HG02970 (cell line): ENCODE measurements at regions not wholly inside any gene's neighbourhood (a gene's known extent, or its start where the extent isn't known, plus 50 kb on each side); places are given as distances from the start of the nearest gene placed in this dataset.
"Not testable (repeated sequence)": the region's sequence is repeated elsewhere in the genome, so short reads cannot be mapped to it uniquely, and the experiment has no call there.

ENCODE experiments used
- ATAC-seq: cut with Tn5 transposase; IDR thresholded peaks from one replicate; pipeline ENCODE4 v1.9.1; 2021; ENCODE audit warnings: mild to moderate bottlenecking, moderate library complexity, moderate number of reproducible peaks; ENCODE audit not compliant: unreplicated experiment, low FRiP score

- no peak for ATAC-seq
Measured at GRCh38 chr4:38327174-38327573, 336.8 kb upstream of the KLF3 start.

GRCh38 chr4:38328989-38329729 lies 334.8 kb upstream of the KLF3 start:
- no peak for ATAC-seq

GRCh38 chr4:38330321-38330720 lies 333.7 kb upstream of the KLF3 start:
- no peak for ATAC-seq

GRCh38 chr4:38330936-38331335 lies 333.1 kb upstream of the KLF3 start:
- no peak for ATAC-seq

GRCh38 chr4:38332699-38333098 lies 331.3 kb upstream of the KLF3 start:
- no peak for ATAC-seq

GRCh38 chr4:38333219-38333618 lies 330.8 kb upstream of the KLF3 start:
- ATAC-seq, result no peak

- ATAC-seq, result no peak
Measured at GRCh38 chr4:38334791-38335190, 329.2 kb upstream of the KLF3 start.

- ATAC-seq, result not testable (repeated sequence)
Measured at GRCh38 chr4:38338939-38339338, 325.1 kb upstream of the KLF3 start.

GRCh38 chr4:38343608-38344007 lies 320.4 kb upstream of the KLF3 start:
- no peak for ATAC-seq

GRCh38 chr4:38344929-38345328 lies 319.1 kb upstream of the KLF3 start:
- no peak for ATAC-seq

GRCh38 chr4:38347251-38347650 lies 316.7 kb upstream of the KLF3 start:
- ATAC-seq, result no peak

- no peak for ATAC-seq
Measured at GRCh38 chr4:38354421-38354820, 309.6 kb upstream of the KLF3 start.

- ATAC-seq, result no peak
Measured at GRCh38 chr4:38354872-38355271, 309.1 kb upstream of the KLF3 start.

GRCh38 chr4:38356686-38357085 lies 307.3 kb upstream of the KLF3 start:
- ATAC-seq, result no peak

GRCh38 chr4:38357546-38357945 lies 306.5 kb upstream of the KLF3 start:
- no peak for ATAC-seq

- no peak for ATAC-seq
Measured at GRCh38 chr4:38359113-38359512, 304.9 kb upstream of the KLF3 start.

GRCh38 chr4:38360201-38360600 lies 303.8 kb upstream of the KLF3 start:
- ATAC-seq, result no peak

- ATAC-seq, result no peak
Measured at GRCh38 chr4:38364383-38364963, 299.5 kb upstream of the KLF3 start.

- ATAC-seq, result no peak
Measured at GRCh38 chr4:38365261-38365660, 298.7 kb upstream of the KLF3 start.

- no peak for ATAC-seq
Measured at GRCh38 chr4:38365748-38366310, 298.2 kb upstream of the KLF3 start.

GRCh38 chr4:38366456-38366855 lies 297.5 kb upstream of the KLF3 start:
- no peak for ATAC-seq

- no peak for ATAC-seq
Measured at GRCh38 chr4:38366997-38367396, 297.0 kb upstream of the KLF3 start.
